ENCODE measurements at regions not wholly inside any gene's neighbourhood (a gene's known extent, or its start where the extent isn't known, plus 50 kb on each side); places are given as distances from the start of the nearest gene placed in this dataset.

- TF ChIP-seq, protein P1, sequence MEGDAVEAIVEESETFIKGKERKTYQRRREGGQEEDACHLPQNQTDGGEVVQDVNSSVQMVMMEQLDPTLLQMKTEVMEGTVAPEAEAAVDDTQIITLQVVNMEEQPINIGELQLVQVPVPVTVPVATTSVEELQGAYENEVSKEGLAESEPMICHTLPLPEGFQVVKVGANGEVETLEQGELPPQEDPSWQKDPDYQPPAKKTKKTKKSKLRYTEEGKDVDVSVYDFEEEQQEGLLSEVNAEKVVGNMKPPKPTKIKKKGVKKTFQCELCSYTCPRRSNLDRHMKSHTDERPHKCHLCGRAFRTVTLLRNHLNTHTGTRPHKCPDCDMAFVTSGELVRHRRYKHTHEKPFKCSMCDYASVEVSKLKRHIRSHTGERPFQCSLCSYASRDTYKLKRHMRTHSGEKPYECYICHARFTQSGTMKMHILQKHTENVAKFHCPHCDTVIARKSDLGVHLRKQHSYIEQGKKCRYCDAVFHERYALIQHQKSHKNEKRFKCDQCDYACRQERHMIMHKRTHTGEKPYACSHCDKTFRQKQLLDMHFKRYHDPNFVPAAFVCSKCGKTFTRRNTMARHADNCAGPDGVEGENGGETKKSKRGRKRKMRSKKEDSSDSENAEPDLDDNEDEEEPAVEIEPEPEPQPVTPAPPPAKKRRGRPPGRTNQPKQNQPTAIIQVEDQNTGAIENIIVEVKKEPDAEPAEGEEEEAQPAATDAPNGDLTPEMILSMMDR (IDR thresholded peaks at IDR 0.05; ENCODE audit: borderline replicate concordance) = no peak
- intact Hi-C loops (cut with micrococcal nuclease) = no loop called here
- no peak overlapping the region for H3K27ac ChIP-seq (replicated peaks)
- DNase-seq = no peak
- peaks cover 10% of the 10 kb centered on the region for H3K9me3 ChIP-seq (replicated peaks)
- no peaks in the 10 kb centered on the region for H3K36me3 ChIP-seq
- H3K4me1 ChIP-seq = no peaks in the 10 kb centered on the region
- no peaks in the 10 kb centered on the region for H3K27me3 ChIP-seq (ENCODE audit: low read depth)
- H3K4me3 ChIP-seq = no peak overlapping the region
Observed at GRCh38 chr4:116899561-116899960, 185.8 kb downstream of the TRAM1L1 start.

GRCh38 chr4:116885579-116885978 is 199.8 kb downstream of the TRAM1L1 start:
- H3K9me3 ChIP-seq (replicated peaks) = peaks cover 3% of the 10 kb centered on the region
- TF ChIP-seq, protein P1 (IDR thresholded peaks at IDR 0.05; ENCODE audit: borderline replicate concordance) = no peak
- DNase-seq = no peak

GRCh38 chr4:116882503-116882902 is 202.9 kb downstream of the TRAM1L1 start:
- Histone ChIP-seq H3K27ac (replicated peaks) (no peak overlapping the region), H3K36me3 (no peaks in the 10 kb centered on the region), H3K9me3 (replicated peaks) (no peaks in the 10 kb centered on the region), H3K4me3 (no peak overlapping the region), H3K4me1 (no peaks in the 10 kb centered on the region), H3K27me3 (ENCODE audit: low read depth) (no peaks in the 10 kb centered on the region)
- intact Hi-C loops (cut with micrococcal nuclease) = no loop called here
- DNase-seq = no peak
- TF ChIP-seq, protein P1 (IDR thresholded peaks at IDR 0.05; ENCODE audit: borderline replicate concordance) = no peak

More at GRCh38 chr4:116885579-116885978, 199.8 kb downstream of the TRAM1L1 start:
- Histone ChIP-seq H3K36me3 (no peaks in the 10 kb centered on the region), H3K4me1 (no peaks in the 10 kb centered on the region), H3K4me3 (no peak overlapping the region), H3K27me3 (ENCODE audit: low read depth) (no peaks in the 10 kb centered on the region), H3K27ac (replicated peaks) (no peak overlapping the region)
- intact Hi-C loops (cut with micrococcal nuclease) = no loop called here

GRCh38 chr4:116881077-116881476 is 204.3 kb downstream of the TRAM1L1 start:
- no peak for DNase-seq
- Histone ChIP-seq H3K36me3 (no peaks in the 10 kb centered on the region), H3K27me3 (ENCODE audit: low read depth) (no peaks in the 10 kb centered on the region), H3K9me3 (replicated peaks) (no peaks in the 10 kb centered on the region), H3K27ac (replicated peaks) (no peak overlapping the region), H3K4me3 (no peak overlapping the region), H3K4me1 (no peaks in the 10 kb centered on the region)
- TF ChIP-seq, protein P1 (IDR thresholded peaks at IDR 0.05; ENCODE audit: borderline replicate concordance) = no peak
- intact Hi-C loops (cut with micrococcal nuclease) = no loop called here

- no peak overlapping the region for H3K4me3 ChIP-seq
- no peaks in the 10 kb centered on the region for H3K9me3 ChIP-seq (replicated peaks)
- no peaks in the 10 kb centered on the region for H3K27me3 ChIP-seq (ENCODE audit: low read depth)
- intact Hi-C loops (cut with micrococcal nuclease) = no loop called here
- H3K36me3 ChIP-seq = no peaks in the 10 kb centered on the region
- H3K27ac ChIP-seq (replicated peaks) = no peak overlapping the region
- H3K4me1 ChIP-seq = no peaks in the 10 kb centered on the region
- TF ChIP-seq, protein P1 (IDR thresholded peaks at IDR 0.05; ENCODE audit: borderline replicate concordance) = no peak
- no peak for DNase-seq
Observed at GRCh38 chr4:116880625-116881024, 204.8 kb downstream of the TRAM1L1 start.

DNA sequence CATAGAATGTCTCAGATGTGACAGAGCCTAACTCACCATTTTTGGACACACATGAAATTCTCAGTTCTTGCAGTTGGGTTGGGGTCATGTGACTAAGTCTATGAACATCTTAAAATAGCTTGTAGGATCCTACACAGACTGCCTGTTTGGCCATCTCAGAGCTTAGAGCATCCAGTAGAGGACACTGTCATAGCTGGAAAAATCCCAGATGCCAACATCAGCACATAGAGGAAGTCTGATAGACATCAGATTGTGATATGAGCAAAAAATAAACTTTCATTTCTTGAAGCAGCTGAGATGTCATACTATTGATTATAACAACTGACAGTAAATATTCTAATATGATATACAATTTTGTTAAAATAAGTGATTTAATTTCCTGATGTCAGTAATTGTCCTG is 207.1 kb downstream of the TRAM1L1 start:
- intact Hi-C loops (cut with micrococcal nuclease) = no loop called here
- Histone ChIP-seq H3K4me1 (no peaks in the 10 kb centered on the region), H3K4me3 (no peak overlapping the region), H3K9me3 (replicated peaks) (no peaks in the 10 kb centered on the region), H3K27ac (replicated peaks) (no peak overlapping the region), H3K36me3 (no peaks in the 10 kb centered on the region), H3K27me3 (ENCODE audit: low read depth) (no peaks in the 10 kb centered on the region)
- DNase-seq = no peak
- TF ChIP-seq, protein P1 (IDR thresholded peaks at IDR 0.05; ENCODE audit: borderline replicate concordance) = no peak

Measured in left ventricle myocardium inferior (tissue), 1 donor.